Neuronal stem cell (in vitro differentiated cells): ENCODE measurements at regions not wholly inside any gene's neighbourhood (a gene's known extent, or its start where the extent isn't known, plus 50 kb on each side); places are given as distances from the start of the nearest gene placed in this dataset.

Experiments
- DNase-seq: peaks from one replicate; pipeline ENCODE4 v3.0.0-alpha.2; 2013; ENCODE audit warnings: low spot score
- H2AFZ ChIP-seq: one replicate; pipeline ENCODE4 v1.6.1; 2013; ENCODE audit warnings: mild to moderate bottlenecking, low read length, inconsistent platforms
- H2AK5ac ChIP-seq: 2 replicates; pipeline ENCODE4 v1.6.1; 2013; ENCODE audit warnings: low read depth, mild to moderate bottlenecking, inconsistent platforms, low read length, moderate library complexity, mixed read lengths
- H2BK120ac ChIP-seq: 2 replicates; pipeline ENCODE4 v1.6.1; 2013; ENCODE audit warnings: low read depth, mild to moderate bottlenecking, inconsistent platforms, low read length, moderate library complexity, mixed read lengths
- H2BK12ac ChIP-seq: one replicate; pipeline ENCODE4 v1.6.1; 2013; ENCODE audit warnings: low read length, inconsistent platforms
- H2BK15ac ChIP-seq: 2 replicates; pipeline ENCODE4 v1.6.1; 2013; ENCODE audit warnings: mild to moderate bottlenecking, low read length, inconsistent platforms, mixed read lengths
- H2BK5ac ChIP-seq: one replicate; pipeline ENCODE4 v1.6.1; 2013; ENCODE audit warnings: inconsistent platforms, mild to moderate bottlenecking, low read length, moderate library complexity
- H3K14ac ChIP-seq: one replicate; pipeline ENCODE4 v1.6.1; 2013; ENCODE audit warnings: low read length, inconsistent platforms
- H3K18ac ChIP-seq: 2 replicates; pipeline ENCODE4 v1.6.1; 2013; ENCODE audit warnings: low read length, inconsistent platforms
- H3K23ac ChIP-seq: 2 replicates; pipeline ENCODE4 v1.6.1; 2013; ENCODE audit warnings: low read depth, mild to moderate bottlenecking, mixed read lengths, low read length, inconsistent platforms; ENCODE audit not compliant: poor library complexity
- H3K27ac ChIP-seq: replicated peaks from 3 replicates; pipeline ENCODE4 v1.5.1; 2013; ENCODE audit warnings: low read length, inconsistent platforms
- H3K27me3 ChIP-seq, 3 experiments: 2 replicates each; pipeline ENCODE4 v1.6.1; 2013; ENCODE audit warnings: low read length in 3 of 3, mild to moderate bottlenecking in 2 of 3, inconsistent platforms in 1 of 3, low read depth in 1 of 3, mixed read lengths in 1 of 3, moderate library complexity in 1 of 3; ENCODE audit not compliant: control insufficient read depth in 3 of 3, insufficient read depth in 3 of 3
- H3K36me3 ChIP-seq, 2 donors: replicated peaks in 1 of 2; 2 replicates each; pipeline ENCODE4 v1.6.1; 2013; ENCODE audit warnings: low read length in 2 of 2; ENCODE audit not compliant: control insufficient read depth in 2 of 2, insufficient read depth in 2 of 2
- H3K4ac ChIP-seq: 2 replicates; pipeline ENCODE4 v1.6.1; 2013; ENCODE audit warnings: inconsistent platforms, mild to moderate bottlenecking, low read length, moderate library complexity
- H3K4me1 ChIP-seq, 2 donors: 1 replicate in 1 of 2; 2 replicates in 1 of 2; pipeline ENCODE4 v1.6.1; 2013; ENCODE audit warnings: low read length in 2 of 2, low read depth in 1 of 2; ENCODE audit not compliant: control insufficient read depth in 2 of 2, insufficient read depth in 1 of 2
- H3K4me2 ChIP-seq: one replicate; pipeline ENCODE4 v1.6.1; 2013; ENCODE audit warnings: mild to moderate bottlenecking, low read length, inconsistent platforms; ENCODE audit not compliant: insufficient read depth, poor library complexity, severe bottlenecking
- H3K4me3 ChIP-seq, 2 donors: 2 replicates each; pipeline ENCODE4 v1.5.1; 2013; ENCODE audit warnings: low read length in 2 of 2, mild to moderate bottlenecking in 2 of 2, inconsistent platforms in 1 of 2, moderate library complexity in 1 of 2
- H3K79me1 ChIP-seq: one replicate; pipeline ENCODE4 v1.6.1; 2013; ENCODE audit warnings: low read depth, mild to moderate bottlenecking, inconsistent platforms, low read length, moderate library complexity
- H3K9ac ChIP-seq: one replicate; pipeline ENCODE4 v1.6.1; 2013; ENCODE audit warnings: mild to moderate bottlenecking, low read depth, low read length, inconsistent platforms; ENCODE audit not compliant: poor library complexity
- H3K9me3 ChIP-seq, 2 donors: replicated peaks in 1 of 2; 2 replicates each; pipeline versions ENCODE3 to v1.6.1; 2013; ENCODE audit warnings: low read length in 2 of 2, mild to moderate bottlenecking in 2 of 2, inconsistent platforms in 1 of 2, low read depth in 1 of 2, mixed read lengths in 1 of 2, moderate library complexity in 1 of 2; ENCODE audit not compliant: control insufficient read depth in 2 of 2, insufficient read depth in 1 of 2
- H4K8ac ChIP-seq: one replicate; pipeline ENCODE4 v1.6.1; 2013; ENCODE audit warnings: low read depth, mild to moderate bottlenecking, inconsistent platforms, low read length, moderate library complexity
- H4K91ac ChIP-seq: one replicate; pipeline ENCODE4 v1.6.1; 2013; ENCODE audit warnings: low read length, low read depth, mild to moderate bottlenecking, inconsistent platforms; ENCODE audit not compliant: poor library complexity
- whole genome bisulfite sequencing, 2 donors: extraction: QIAGEN DNeasy Blood & Tissue Kit; methylation state at CpG; one replicate each; pipeline ENCODE4 v1.1.7; 2013; ENCODE audit warnings: missing lambda C conversion rate in 2 of 2, mixed read lengths in 1 of 2; ENCODE audit not compliant: insufficient read length in 2 of 2, insufficient replicate concordance in 1 of 2; ENCODE audit errors: extremely low coverage in 2 of 2; 5-methylcytosine and 5-hydroxymethylcytosine counted together

DNA sequence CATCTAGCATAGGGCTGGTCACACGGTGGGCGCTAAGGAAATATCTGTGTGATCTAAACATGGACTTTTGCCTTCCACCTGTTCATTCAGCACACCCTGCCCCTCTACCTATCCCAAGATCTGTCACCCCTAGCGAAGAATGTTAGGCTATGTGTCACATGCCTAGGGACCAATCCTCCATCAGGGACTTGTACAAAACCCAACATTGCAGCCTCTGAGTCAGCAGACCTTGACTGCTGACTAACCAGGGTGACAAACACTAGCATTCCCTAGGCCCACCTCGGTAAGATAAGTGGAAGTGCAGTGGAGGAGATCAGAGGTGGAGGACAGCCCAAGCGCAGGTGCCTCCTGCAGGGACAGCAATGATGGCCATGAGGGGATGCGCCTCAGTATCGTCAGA lies 99.2 kb downstream of the SOX11 start:
- no peak for DNase-seq
- no CpG with 5 or more reads among the region's 7 CpGs for WGBS, 2 donors
- Histone ChIP-seq H3K9ac (no peak overlapping the region), H3K27ac (no peak overlapping the region), H3K27me3 (no peaks in the 10 kb centered on the region), H3K14ac (no peak overlapping the region), H3K4me2 (no peak overlapping the region), H3K18ac (no peak overlapping the region), H4K91ac (no peak overlapping the region), H2BK120ac (no peak overlapping the region), H2BK15ac (no peak overlapping the region), H2BK5ac (no peak overlapping the region), H3K9me3 (peaks cover 3 to 23% of the 10 kb centered on the region in 2 donors), H3K36me3 (no peaks in the 10 kb centered on the region), H3K23ac (no peak overlapping the region), H2AFZ (no peak overlapping the region), H3K4me3 (no peak overlapping the region), H2BK12ac (no peak overlapping the region), H3K4me1 (no peaks in the 10 kb centered on the region), H4K8ac (no peak overlapping the region), H3K4ac (no peak overlapping the region), H3K79me1 (no peaks in the 10 kb centered on the region), H2AK5ac (no peak overlapping the region)

GRCh38 chr2:5794012-5794411 lies 101.8 kb downstream of the SOX11 start:
- Histone ChIP-seq H3K18ac (peak overlapping the region; percentile 67), H4K8ac (no peak overlapping the region), H3K4me2 (no peak overlapping the region), H3K4me1 (no peaks in the 10 kb centered on the region), H3K23ac (no peak overlapping the region), H3K27ac (no peak overlapping the region), H3K4ac (no peak overlapping the region), H3K27me3 (no peaks in the 10 kb centered on the region), H2BK12ac (no peak overlapping the region), H3K79me1 (no peaks in the 10 kb centered on the region), H3K9ac (no peak overlapping the region), H3K9me3 (peaks cover 3 to 16% of the 10 kb centered on the region in 2 donors), H3K4me3 (no peak overlapping the region), H3K36me3 (no peaks in the 10 kb centered on the region), H2AFZ (no peak overlapping the region), H2BK5ac (no peak overlapping the region), H2BK15ac (no peak overlapping the region), H2BK120ac (no peak overlapping the region), H4K91ac (no peak overlapping the region), H2AK5ac (no peak overlapping the region), H3K14ac (no peak overlapping the region)
- WGBS, 2 donors, result no CpG with 5 or more reads among the region's 6 CpGs
- DNase-seq, result no peak

GRCh38 chr2:5798084-5798483 lies 105.9 kb downstream of the SOX11 start:
- no peaks in the 10 kb centered on the region for H3K27me3 ChIP-seq
- no peak overlapping the region for H3K27ac ChIP-seq
- H2BK5ac ChIP-seq, result no peak overlapping the region
- H2AFZ ChIP-seq, result no peak overlapping the region
- no peak overlapping the region for H3K4ac ChIP-seq
- H3K4me2 ChIP-seq, result no peak overlapping the region
- H3K18ac ChIP-seq, result no peak overlapping the region
- no peak overlapping the region for H2AK5ac ChIP-seq
- H3K4me1 ChIP-seq, result peaks cover under 1 to 2% of the 10 kb centered on the region in 2 donors
- no peak overlapping the region for H2BK120ac ChIP-seq
- peaks cover 9 to 20% of the 10 kb centered on the region in 2 donors for H3K9me3 ChIP-seq
- H3K4me3 ChIP-seq, result no peak overlapping the region
- no peak overlapping the region for H4K8ac ChIP-seq
- H2BK15ac ChIP-seq, result no peak overlapping the region
- H2BK12ac ChIP-seq, result no peak overlapping the region
- no peak overlapping the region for H3K14ac ChIP-seq
- DNase-seq, result no peak
- no peaks in the 10 kb centered on the region for H3K79me1 ChIP-seq
- H3K23ac ChIP-seq, result no peak overlapping the region
- H3K9ac ChIP-seq, result no peak overlapping the region
- peaks cover 0 to 2% of the 10 kb centered on the region in 2 donors for H3K36me3 ChIP-seq
- no CpG with 5 or more reads among the region's 4 CpGs for WGBS, 2 donors
- no peak overlapping the region for H4K91ac ChIP-seq

DNA sequence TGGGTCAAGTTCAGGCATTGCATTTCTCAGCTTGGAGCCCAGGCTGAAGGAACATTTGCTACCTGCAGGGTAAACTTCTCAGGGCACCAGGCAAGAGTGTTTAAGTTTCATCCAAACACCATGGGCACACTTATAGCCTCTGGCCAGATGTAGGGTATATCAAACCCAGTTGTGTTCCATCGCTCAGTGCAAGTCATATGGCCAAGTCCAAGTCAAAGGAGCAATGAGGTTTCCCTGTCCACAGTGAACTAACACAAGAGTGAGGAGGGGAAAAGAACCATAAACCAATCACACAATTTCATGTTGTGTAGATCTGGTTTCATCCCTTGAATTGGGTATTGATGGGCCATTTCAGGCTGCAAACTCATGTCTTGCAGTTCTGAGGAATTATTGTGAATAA lies 107.2 kb downstream of the SOX11 start:
- Histone ChIP-seq H3K23ac (no peak overlapping the region), H3K14ac (no peak overlapping the region), H2BK15ac (no peak overlapping the region), H3K27ac (no peak overlapping the region), H3K9ac (no peak overlapping the region), H4K91ac (no peak overlapping the region), H2BK5ac (no peak overlapping the region), H2AFZ (no peak overlapping the region), H2BK120ac (no peak overlapping the region), H2AK5ac (no peak overlapping the region), H3K4me2 (no peak overlapping the region), H3K4me1 (peaks cover 7 to 12% of the 10 kb centered on the region in 2 donors), H3K4me3 (no peak overlapping the region), H2BK12ac (no peak overlapping the region), H3K9me3 (peaks cover 9 to 20% of the 10 kb centered on the region in 2 donors), H3K18ac (no peak overlapping the region), H3K79me1 (no peaks in the 10 kb centered on the region), H3K4ac (no peak overlapping the region), H4K8ac (no peak overlapping the region), H3K36me3 (peaks cover 0 to 2% of the 10 kb centered on the region in 2 donors), H3K27me3 (no peaks in the 10 kb centered on the region)
- DNase-seq, result no peak
- WGBS, 2 donors, result no CpG with 5 or more reads among the region's 1 CpG
